ENCODE measurements at regions not wholly inside any gene's neighbourhood (a gene's known extent, or its start where the extent isn't known, plus 50 kb on each side); places are given as distances from the start of the nearest gene placed in this dataset.

DNA sequence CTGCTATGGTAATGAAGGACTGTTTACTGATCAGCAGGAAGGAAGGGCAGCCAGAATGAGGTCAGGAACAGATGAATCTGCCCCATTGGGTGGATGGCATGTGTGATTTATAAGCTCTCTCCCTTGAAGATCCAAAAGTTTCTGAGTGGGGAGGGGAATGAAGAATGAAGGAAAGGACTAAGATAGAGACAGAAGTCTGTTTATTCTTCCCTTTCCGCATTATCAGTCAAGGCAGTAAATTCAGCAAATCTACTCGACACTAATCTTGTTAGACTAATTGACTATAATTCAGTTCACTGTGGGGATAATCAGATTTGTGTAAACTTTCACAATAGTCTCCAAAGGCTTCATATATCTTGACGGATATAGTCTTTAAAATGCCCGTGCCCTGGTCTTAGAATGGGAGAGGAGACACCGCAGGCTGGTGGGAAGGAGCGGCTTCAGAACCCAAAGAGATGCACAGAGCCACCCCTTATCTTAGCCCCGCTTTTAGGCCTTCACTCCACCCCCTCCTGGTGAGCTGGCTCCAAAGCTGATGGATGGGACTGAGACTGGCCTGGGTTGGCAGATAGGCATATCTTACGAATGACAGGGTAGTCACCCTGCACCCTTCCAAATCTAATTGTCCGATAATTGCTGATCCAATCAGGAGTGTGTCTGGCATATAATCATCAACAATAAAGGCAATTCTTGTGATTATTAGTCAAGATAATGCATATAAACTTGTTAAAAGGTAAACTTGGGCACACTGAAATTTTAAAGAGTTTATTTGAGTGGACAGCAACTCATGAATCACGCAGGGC is 76.0 kb upstream of the PPM1J start:
- DNase-seq (ENCODE audit: insufficient read length, low spot score) (no peak), FAIRE-seq (no peak)

DNA sequence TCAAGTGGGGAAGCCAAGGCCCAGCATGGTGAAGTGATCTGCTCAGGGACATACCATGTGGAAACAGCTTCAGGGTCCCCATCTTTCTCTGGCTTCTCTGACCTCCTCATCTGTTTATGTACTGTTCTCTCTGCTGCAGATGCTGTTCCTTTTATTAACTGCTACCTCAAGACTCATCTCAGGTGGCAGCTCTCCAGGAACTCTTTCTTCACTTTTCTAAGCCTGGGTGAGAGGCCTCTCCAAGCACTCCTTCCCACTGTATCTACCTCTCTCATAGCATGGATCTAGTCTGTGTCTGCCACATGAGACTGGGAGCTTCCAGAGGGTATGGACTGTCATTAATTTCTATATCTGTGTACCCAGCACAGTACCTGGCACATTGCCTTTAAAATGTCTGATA is 73.4 kb upstream of the PPM1J start:
- no peak for FAIRE-seq
- DNase-seq (ENCODE audit: insufficient read length, low spot score) = no peak

- FAIRE-seq (no peak), DNase-seq (ENCODE audit: insufficient read length, low spot score) (no peak)
Measured at GRCh38 chr1:112788054-112788453, 72.9 kb upstream of the PPM1J start.

- DNase-seq (ENCODE audit: insufficient read length, low spot score) = no peak
- FAIRE-seq = no peak
Measured at GRCh38 chr1:112783059-112783458, 67.9 kb upstream of the PPM1J start.

DNA sequence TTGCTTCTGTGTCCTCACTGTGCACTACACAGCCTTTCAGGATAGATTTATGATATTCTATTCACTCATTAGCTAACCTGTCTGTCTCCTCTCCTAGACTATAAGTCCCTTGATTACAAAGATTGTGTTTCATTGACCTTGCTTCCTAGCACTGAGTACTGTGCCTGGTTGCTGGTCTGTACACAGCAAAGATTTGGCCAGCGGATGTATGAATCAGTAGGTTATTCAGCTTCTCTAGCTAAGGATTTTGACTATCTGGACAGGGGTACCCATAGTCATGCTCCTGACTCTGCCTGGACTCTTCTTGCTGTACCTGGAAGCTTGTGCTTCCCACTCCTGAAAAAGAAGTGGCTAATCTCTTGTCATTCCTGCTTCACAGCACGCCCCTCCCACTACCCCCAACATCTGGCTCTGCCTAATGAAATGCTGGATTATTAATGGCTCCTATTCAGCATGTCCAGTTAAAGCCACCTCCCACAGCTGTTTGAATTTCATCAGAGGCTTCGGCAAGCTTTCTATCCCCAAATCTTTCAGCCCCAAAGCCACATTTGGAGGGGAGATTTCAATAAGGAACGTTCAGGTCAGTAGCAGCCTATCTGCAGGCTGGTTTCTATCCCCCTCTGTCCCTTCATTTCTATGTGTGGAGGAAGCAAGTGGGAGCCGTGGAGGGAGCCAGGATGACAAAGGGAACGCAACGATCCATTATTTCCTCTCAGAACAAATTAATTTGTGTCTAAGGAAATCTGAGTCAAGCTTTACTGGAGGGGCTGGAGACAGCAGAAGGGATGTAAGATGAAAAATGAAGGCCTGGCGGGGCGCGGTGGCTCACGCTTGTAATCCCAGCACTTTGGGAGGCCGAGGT is 64.8 kb upstream of the PPM1J start:
- DNase-seq (ENCODE audit: insufficient read length, low spot score) (no peak), FAIRE-seq (no peak)

DNA sequence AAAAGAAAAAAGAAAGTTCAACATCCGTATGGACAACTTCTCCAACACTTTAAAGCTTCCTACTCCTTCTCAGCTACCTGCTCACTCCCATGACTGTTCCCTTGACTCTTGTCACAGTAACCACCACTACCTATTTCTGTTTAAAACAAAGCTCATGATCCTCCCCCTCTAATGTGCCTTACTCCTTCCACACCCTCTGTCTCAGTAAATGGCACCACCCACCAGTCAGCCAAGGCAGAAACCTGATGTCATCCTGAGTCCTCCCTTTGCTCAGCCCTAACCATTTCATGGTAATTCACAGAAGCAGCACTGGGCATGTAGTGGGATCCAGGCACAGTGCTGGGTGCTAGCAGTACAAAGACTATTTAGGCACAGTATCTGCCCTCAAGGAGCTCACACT is 63.0 kb upstream of the PPM1J start:
- FAIRE-seq (no peak), DNase-seq (ENCODE audit: insufficient read length, low spot score) (no peak)

DNA sequence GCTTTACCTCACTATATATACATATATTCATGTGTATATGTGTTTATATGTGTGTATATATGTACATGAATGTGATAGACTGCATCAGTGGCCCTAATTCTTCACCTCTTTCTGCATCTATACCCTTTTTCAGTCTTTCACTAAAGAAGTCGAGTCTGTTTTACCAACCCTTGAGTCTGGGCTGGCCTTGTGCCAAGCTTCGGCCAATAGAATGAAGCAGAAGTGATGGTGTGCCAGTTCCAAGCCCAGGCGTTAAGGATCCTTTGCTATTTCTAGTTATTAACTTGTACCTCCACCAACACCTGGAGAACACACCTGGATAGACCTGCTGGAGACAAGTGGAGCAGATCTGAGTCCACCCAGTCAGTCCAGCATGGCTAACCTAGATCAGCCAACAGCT is 61.6 kb upstream of the PPM1J start:
- FAIRE-seq (no peak), DNase-seq (ENCODE audit: insufficient read length, low spot score) (no peak)

DNA sequence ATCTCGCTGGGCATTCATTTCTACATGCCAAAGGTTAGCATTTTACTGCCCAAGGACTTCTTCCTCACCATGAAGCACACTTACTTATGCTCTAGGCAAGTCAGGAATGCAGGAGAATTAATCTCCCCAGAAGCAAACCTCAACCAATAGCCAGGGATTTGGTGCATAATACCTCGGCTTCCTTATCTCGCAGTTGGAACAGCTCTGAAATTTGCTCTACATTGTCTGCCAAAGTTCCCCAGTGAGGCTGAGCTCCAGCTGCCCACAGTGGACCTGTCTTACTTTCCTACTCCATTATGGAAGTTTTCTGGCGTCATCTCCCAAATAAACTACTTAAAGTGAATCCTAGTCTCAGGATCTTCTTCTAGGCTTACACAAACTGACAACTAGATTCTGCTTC is 57.6 kb upstream of the PPM1J start:
- FAIRE-seq = no peak
- no peak for DNase-seq (ENCODE audit: insufficient read length, low spot score)

DNA sequence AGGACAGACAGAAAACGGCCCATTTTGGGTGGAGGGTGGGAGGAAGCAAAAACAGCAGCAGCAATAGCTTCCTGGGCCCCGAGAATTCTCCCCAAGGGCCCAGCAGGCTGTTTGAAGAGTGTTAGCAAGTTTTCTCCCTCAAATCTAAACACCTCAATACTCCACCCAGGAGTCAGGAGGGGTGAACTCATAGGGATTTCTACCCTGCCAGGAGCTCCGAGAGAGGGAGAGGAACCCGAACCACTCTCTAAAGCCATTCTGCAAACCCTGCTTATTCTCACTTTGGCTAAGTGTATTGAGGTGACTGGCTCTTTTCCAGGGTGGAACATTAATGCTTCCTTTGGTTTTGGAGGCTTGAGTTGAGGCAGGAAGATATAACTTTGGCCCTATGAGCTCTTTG is 55.6 kb upstream of the PPM1J start:
- FAIRE-seq (peak; percentile 44), DNase-seq (ENCODE audit: insufficient read length, low spot score) (no peak)

GRCh38 chr1:112769611-112770010 is 54.5 kb upstream of the PPM1J start:
- FAIRE-seq = no peak

DNA sequence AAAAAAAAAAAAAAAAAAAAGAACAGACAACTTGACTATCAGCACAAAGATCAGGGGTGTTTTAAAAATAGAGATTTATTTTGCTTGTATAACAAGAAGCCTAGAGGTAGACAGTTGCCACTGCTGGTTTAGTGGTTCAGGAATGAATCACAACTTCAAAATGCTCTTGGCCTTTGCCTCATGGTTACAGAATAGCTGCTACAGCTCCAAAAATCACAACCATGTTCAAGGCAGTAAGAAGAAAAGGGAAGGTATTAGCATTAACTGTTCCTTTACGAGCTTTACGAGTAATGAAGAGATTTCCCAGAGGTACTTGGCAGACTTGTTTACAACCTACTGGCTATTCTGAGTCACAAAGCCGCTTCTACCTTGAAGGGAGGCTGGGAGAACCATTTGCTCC is 52.5 kb upstream of the PPM1J start:
- no peak for FAIRE-seq
- no peak for DNase-seq (ENCODE audit: insufficient read length, low spot score)

More at GRCh38 chr1:112769611-112770010, 54.5 kb upstream of the PPM1J start:
- DNase-seq (ENCODE audit: insufficient read length, low spot score) = no peak

Measured in GM19239 (cell line).